ENCODE measurements at regions not wholly inside any gene's neighbourhood (a gene's known extent, or its start where the extent isn't known, plus 50 kb on each side); places are given as distances from the start of the nearest gene placed in this dataset.

- DNase-seq, result no peak
- intact Hi-C loops (cut with DNase I), result no loop called here
- TF ChIP-seq, protein P1, sequence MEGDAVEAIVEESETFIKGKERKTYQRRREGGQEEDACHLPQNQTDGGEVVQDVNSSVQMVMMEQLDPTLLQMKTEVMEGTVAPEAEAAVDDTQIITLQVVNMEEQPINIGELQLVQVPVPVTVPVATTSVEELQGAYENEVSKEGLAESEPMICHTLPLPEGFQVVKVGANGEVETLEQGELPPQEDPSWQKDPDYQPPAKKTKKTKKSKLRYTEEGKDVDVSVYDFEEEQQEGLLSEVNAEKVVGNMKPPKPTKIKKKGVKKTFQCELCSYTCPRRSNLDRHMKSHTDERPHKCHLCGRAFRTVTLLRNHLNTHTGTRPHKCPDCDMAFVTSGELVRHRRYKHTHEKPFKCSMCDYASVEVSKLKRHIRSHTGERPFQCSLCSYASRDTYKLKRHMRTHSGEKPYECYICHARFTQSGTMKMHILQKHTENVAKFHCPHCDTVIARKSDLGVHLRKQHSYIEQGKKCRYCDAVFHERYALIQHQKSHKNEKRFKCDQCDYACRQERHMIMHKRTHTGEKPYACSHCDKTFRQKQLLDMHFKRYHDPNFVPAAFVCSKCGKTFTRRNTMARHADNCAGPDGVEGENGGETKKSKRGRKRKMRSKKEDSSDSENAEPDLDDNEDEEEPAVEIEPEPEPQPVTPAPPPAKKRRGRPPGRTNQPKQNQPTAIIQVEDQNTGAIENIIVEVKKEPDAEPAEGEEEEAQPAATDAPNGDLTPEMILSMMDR (IDR thresholded peaks at IDR 0.05), result no peak
- Histone ChIP-seq H3K27me3 (peaks cover 19% of the 10 kb centered on the region), H3K9me3 (no peaks in the 10 kb centered on the region), H3K27ac (no peak overlapping the region), H3K4me1 (no peaks in the 10 kb centered on the region), H3K36me3 (no peaks in the 10 kb centered on the region), H3K4me3 (no peak overlapping the region)
- ATAC-seq, result no peak
Measured at GRCh38 chr4:41853973-41854372, 81.3 kb upstream of the TMEM33 start.

DNA sequence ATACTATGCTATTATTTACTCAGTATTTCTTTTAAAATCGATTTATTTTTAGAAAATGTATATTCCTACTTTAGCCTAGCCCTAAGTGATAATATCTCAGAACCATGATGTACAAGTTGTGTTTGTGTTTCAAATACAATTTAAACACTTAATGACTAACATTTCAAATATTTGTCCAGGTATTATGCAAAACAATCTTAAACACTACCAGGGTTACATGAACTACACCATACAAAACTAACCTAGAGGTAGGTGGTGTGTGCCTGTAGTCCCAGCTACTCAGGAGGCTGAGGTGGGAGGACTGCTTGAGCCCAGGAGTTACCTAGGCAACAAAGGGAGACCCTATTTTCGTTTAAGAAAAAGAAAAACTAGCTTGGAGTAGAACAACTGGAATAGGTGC, 83.0 kb upstream of the TMEM33 start:
- ATAC-seq, result no peak
- Histone ChIP-seq H3K4me3 (no peak overlapping the region), H3K4me1 (no peaks in the 10 kb centered on the region), H3K36me3 (no peaks in the 10 kb centered on the region), H3K27me3 (peaks cover 15% of the 10 kb centered on the region), H3K9me3 (no peaks in the 10 kb centered on the region), H3K27ac (no peak overlapping the region)
- TF ChIP-seq, protein P1 (IDR thresholded peaks at IDR 0.05), result no peak
- intact Hi-C loops (cut with DNase I), result no loop called here
- DNase-seq, result no peak

DNA sequence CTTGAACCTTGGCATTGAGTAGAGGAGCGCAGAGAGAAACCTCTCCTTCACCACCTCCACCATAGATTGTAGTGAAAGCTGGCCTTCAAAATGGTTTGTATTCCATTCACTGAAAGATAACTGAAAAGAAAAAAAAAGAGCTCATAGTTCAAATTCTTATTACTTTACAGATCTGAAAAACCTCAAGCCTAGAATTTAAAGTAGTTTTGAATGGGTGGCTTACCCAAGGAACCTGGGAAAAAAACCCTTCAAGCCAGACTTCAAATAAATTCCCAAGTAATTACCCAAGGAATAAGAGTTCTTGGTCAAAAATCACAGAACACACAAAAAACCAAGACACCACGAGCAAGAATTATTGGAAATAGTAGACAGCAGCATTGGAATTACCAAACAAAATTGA, 83.6 kb upstream of the TMEM33 start:
- no peak overlapping the region for H3K4me3 ChIP-seq
- intact Hi-C loops (cut with DNase I), result no loop called here
- TF ChIP-seq, protein P1 (IDR thresholded peaks at IDR 0.05), result no peak
- H3K9me3 ChIP-seq, result no peaks in the 10 kb centered on the region
- peaks cover 12% of the 10 kb centered on the region for H3K27me3 ChIP-seq
- no peaks in the 10 kb centered on the region for H3K36me3 ChIP-seq
- DNase-seq, result no peak
- H3K27ac ChIP-seq, result no peak overlapping the region
- H3K4me1 ChIP-seq, result no peaks in the 10 kb centered on the region
- no peak for ATAC-seq

DNA sequence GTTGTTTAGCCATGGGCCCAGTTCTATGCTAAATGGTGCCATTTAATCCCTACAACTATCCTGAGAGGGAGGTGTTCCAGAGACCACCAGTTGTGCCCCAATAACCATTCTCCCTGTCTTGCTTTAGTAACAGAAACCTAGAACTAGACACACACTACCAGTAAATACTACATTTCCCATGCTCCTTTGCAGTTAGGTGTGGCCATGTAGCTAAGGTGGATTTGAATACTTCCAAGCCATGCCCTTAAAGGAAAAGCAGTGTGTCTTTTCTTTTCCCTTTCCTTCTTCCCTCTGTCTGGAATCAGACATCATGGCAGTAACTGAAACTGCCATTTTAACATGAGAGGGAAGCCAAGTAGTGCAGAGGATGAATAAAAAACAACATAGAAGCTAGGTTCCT, 90.9 kb upstream of the TMEM33 start:
- ATAC-seq, result no peak

GRCh38 chr4:41839916-41840854, 91.7 kb upstream of the PHOX2B start:
- DNase-seq (no peak), ATAC-seq (no peak)
- H3K27ac ChIP-seq, result no peak overlapping the region
- TF ChIP-seq, protein P1 (IDR thresholded peaks at IDR 0.05), result no peak
- no peaks in the 10 kb centered on the region for H3K36me3 ChIP-seq
- no peak overlapping the region for H3K4me3 ChIP-seq
- H3K9me3 ChIP-seq, result no peaks in the 10 kb centered on the region
- H3K4me1 ChIP-seq, result no peaks in the 10 kb centered on the region
- peaks cover 30% of the 10 kb centered on the region for H3K27me3 ChIP-seq
- intact Hi-C loops (cut with DNase I), result no loop called here

More for the DNA sequence above, 90.9 kb upstream of the TMEM33 start:
- H3K36me3 ChIP-seq, result no peaks in the 10 kb centered on the region
- H3K9me3 ChIP-seq, result no peaks in the 10 kb centered on the region
- intact Hi-C loops (cut with DNase I), result no loop called here
- H3K27ac ChIP-seq, result no peak overlapping the region
- H3K4me1 ChIP-seq, result no peaks in the 10 kb centered on the region
- DNase-seq, result no peak
- no peak overlapping the region for H3K4me3 ChIP-seq
- peaks cover 10% of the 10 kb centered on the region for H3K27me3 ChIP-seq
- TF ChIP-seq, protein P1 (IDR thresholded peaks at IDR 0.05), result no peak
